GM10266 (cell line): ENCODE measurements at regions not wholly inside any gene's neighbourhood (a gene's known extent, or its start where the extent isn't known, plus 50 kb on each side); places are given as distances from the start of the nearest gene placed in this dataset.

Source experiments
- DNase-seq: peaks from one replicate; pipeline ENCODE4 v3.0.0; 2012; ENCODE audit errors: extremely low spot score
- CTCF ChIP-seq: IDR thresholded peaks from 2 replicates; pipeline ENCODE4 v1.5.1; 2012; ENCODE audit warnings: mild to moderate bottlenecking, low read depth; ENCODE audit not compliant: control insufficient read depth, insufficient read depth; ENCODE audit errors: missing control alignments

DNA sequence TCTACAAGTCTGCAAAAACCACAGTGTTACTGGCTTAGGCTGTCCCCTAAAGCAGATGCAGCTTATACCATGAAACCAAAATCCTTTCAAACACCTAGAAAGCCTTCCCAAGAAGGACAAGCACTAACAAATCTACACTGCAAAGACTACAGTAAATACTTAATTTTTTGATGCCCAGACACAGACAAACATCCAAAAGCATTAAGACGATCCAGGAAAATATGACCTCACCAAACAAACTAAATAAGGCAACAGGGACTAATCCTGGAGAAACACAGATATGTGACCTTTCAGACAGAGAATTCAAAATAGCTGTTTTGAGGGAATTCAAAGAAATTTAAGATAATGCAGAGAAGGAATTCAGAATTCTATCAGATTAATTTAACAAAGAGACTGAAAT is 423.5 kb downstream of the COL12A1 start:
- TF ChIP-seq CTCF: no peak
- no peak for DNase-seq

DNA sequence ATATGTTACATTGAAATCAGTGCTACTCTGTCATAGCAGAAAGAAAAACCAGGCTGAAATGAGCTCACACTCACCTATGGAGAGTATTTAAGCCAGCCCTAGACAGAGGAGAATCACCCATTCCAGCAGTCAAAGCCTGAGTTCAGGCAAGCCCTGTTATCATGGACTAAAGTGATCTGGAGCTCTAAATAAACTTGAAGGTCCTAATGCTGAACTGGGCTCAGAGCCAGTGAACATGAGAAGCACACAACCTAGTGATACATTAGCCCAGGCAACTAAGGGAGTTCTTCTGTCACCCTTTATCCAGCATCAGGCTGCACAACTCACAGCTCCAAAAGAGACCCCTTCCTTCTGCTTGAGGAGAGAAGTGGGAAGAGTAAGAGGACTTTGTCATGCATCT is 425.0 kb downstream of the COL12A1 start:
- no peak for DNase-seq
- no peak for TF ChIP-seq CTCF

DNA sequence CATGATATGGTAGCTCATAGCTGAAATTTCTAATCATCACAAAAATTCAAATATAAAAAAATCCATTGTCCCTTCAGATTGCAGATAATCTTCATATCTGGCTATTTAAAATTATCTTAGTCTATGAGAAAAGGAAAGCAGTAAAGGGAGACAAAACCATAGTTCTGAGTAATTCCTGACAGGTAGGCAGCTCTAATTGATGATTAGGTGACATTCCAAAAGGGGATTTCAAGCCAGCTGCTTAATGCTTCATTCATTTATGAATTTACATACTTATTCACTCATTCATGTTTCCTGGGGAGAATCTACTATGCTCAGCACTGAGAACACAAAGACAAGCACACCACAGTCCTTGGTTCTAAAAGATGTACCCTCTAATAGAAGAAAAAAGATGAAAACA is 437.1 kb downstream of the COL12A1 start:
- no peak for TF ChIP-seq CTCF
- DNase-seq: no peak

DNA sequence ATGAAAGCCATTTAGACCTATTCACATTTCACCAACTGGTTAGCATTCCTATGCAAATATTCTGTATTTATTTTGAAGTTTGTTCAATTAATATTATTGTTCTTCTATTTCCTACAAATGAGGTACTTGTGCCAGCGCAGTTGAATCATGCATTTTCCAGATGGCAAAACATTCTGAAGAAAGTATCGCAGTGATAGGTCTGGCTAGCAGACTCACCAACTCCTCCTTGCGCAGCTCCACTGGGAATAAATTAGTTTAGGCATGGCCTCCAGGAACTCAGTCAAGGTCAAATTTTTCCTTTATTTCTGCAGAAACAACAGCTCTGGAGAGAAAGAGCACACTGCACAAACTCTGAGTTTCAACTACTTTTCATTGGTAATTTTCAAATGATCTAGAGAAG is 437.7 kb downstream of the COL12A1 start:
- no peak for DNase-seq
- TF ChIP-seq CTCF: no peak

DNA sequence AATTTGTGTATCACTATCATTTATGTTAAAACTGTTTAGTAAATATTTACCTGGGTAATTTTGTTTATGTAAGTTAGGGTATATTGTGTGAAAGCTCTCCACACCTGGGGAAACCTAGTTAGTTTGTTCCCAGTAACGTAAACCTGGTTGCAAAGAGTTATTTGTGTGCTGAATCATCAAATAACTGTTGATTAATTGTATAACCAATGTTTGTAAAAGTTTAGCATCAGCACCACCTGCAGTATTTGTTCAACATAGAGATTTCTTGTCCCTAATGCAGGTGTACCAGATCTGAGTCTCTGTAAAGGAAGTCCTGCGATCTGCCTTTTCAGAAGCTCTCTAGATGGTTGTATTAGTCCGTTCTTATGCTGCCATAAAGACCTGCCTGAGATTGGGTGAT is 440.4 kb downstream of the COL12A1 start:
- no peak for TF ChIP-seq CTCF
- DNase-seq: no peak

DNA sequence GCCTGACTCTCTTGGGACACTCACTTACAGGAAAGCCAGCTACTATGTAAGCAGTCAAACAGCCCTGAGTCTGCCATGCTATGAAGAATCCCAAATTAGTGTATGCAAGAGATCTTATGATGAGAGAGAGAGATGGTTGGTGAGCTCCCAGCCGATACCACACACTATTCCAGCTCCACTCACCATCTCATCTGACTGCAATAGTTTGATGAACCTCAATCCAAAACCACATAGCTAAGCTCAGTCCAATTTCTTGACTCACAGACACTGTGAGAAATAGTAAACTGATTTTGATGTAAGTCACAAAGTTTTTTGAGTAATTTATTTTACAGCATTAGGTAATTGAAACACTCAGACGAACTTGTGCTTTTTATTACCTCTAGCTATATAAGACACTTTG is 441.4 kb downstream of the COL12A1 start:
- DNase-seq: no peak
- no peak for TF ChIP-seq CTCF

DNA sequence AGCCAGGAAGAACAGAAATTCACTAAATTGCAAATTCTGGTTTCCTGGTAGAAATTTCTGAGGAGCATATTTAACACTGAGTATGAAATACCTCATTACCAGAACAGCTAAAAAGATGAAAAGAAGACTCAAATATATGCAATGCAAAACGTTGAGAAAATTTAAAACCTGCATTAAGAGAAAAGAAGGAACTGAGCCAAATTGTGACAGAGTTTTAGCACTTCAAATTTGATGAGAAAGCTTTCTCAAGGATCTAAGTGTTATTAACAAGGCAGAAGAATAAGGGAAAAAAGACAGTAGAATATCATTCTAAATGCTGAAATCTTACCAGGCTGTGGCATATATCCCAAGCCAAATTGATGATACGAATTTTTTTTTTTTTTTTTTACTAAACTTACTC is 443.0 kb downstream of the COL12A1 start:
- TF ChIP-seq CTCF: no peak
- DNase-seq: no peak
